ENCODE measurements at regions not wholly inside any gene's neighbourhood (a gene's known extent, or its start where the extent isn't known, plus 50 kb on each side); places are given as distances from the start of the nearest gene placed in this dataset.

DNA sequence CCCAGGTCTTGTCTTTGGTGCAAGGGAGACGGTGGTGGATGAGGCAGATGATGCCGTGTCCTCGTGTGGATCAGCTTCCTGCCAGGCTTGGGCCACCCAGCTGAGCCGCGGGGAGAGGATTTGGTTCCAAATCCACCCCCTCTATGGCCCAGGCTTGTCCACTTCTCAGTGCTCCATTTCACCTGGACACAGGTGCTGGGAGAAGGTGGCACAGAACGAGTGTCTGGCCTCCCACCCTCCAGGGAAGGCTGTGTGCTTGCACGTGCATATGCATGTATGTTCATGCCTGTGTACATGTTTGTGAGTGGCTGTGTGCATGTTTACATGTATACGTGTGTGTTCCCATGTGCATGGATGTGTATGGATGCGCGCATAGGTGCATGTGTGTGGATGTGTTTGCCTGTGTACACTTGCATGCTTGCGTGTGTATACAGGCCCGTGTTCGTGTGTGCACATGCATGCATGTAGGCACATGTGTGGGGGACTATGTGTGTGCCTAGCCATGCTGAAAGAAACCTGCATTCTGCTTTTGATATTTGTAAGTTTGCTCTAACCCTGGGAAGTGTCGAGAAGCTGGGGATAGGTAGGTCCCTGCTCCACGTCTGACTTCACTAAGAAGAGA lies 196.3 kb downstream of the IRF8 start:
- TF ChIP-seq, protein P1, sequence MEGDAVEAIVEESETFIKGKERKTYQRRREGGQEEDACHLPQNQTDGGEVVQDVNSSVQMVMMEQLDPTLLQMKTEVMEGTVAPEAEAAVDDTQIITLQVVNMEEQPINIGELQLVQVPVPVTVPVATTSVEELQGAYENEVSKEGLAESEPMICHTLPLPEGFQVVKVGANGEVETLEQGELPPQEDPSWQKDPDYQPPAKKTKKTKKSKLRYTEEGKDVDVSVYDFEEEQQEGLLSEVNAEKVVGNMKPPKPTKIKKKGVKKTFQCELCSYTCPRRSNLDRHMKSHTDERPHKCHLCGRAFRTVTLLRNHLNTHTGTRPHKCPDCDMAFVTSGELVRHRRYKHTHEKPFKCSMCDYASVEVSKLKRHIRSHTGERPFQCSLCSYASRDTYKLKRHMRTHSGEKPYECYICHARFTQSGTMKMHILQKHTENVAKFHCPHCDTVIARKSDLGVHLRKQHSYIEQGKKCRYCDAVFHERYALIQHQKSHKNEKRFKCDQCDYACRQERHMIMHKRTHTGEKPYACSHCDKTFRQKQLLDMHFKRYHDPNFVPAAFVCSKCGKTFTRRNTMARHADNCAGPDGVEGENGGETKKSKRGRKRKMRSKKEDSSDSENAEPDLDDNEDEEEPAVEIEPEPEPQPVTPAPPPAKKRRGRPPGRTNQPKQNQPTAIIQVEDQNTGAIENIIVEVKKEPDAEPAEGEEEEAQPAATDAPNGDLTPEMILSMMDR (IDR thresholded peaks at IDR 0.05; ENCODE audit: low read depth, low read length, poor library complexity, severe bottlenecking) = no peak
- no peak for TF ChIP-seq EZH2phosphoT487 (IDR thresholded peaks at IDR 0.05; ENCODE audit: borderline replicate concordance, low read length)

Data from DOHH2 (cell line).